HS-27A (cell line): ENCODE measurements at regions not wholly inside any gene's neighbourhood (a gene's known extent, or its start where the extent isn't known, plus 50 kb on each side); places are given as distances from the start of the nearest gene placed in this dataset.

Experiments
- DNase-seq: peaks from one replicate; pipeline ENCODE4 v3.0.0-alpha.2; 2012; ENCODE audit warnings: low read depth, missing footprints

- DNase-seq, result no peak
Observed at GRCh38 chr2:144241801-144242200, 278.1 kb downstream of the ZEB2 start.

- DNase-seq, result no peak
Observed at GRCh38 chr2:144240656-144241339, 279.1 kb downstream of the ZEB2 start.

- no peak for DNase-seq
Observed at GRCh38 chr2:144239726-144240125, 280.2 kb downstream of the ZEB2 start.

DNA sequence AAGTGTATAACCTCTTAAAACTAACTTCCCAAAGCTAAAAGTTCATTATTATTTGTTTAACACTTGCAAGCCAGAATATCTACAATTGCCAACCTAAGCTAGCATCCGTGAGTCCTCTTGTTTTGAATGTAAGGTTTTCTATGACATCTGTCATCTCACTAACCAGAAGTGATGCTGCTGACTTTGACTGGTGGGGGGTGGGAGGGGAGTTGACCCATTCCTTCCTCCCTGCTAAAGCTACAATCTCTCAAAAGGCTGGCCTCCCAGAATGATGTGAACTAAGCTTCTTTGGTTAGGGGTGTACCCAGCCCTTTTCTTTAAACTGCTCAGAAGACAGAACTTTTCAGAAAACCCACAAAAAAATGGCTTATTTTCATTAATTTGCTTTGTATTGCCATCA, 280.6 kb downstream of the ZEB2 start:
- no peak for DNase-seq

DNA sequence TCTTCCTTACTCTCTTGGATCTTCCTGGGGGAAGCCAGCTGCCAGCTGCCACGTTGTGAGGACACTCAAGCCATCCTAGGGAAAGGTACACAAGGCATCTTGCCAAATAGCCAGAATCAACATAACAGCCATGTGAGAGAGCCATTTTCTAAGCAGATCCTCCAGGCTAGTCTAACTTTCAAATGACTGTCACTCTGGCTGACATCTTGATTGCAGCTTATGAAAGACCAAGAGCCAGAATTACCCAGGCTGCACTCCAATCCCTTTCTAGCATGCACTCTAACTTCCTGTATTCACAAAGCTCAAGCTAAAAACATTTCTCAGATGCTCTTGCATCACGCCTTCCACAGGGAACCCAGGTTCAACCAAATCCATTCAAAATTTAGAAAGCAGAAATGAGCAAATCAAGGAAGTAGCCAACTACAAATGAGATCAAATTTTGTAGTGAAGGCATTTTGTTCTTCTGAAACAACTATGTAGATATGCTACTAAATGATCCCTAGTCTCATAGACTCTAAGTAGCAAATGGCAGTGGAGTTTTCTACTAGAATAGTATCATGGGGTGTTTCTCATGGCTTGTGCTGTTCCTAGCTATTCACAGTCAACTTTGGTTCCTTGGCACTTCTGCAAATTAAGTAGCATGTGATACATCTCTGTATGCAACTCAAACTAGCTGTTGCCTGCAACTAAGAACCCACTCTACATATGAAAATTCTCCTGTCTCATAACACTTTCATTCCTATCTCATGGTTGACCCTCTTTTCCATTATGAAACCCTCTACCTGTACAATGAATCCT, 281.9 kb downstream of the ZEB2 start:
- DNase-seq, result no peak

- no peak for DNase-seq
Observed at GRCh38 chr2:144237108-144237507, 282.8 kb downstream of the ZEB2 start.

GRCh38 chr2:144235050-144235449, 284.9 kb downstream of the ZEB2 start:
- DNase-seq, result no peak

DNA sequence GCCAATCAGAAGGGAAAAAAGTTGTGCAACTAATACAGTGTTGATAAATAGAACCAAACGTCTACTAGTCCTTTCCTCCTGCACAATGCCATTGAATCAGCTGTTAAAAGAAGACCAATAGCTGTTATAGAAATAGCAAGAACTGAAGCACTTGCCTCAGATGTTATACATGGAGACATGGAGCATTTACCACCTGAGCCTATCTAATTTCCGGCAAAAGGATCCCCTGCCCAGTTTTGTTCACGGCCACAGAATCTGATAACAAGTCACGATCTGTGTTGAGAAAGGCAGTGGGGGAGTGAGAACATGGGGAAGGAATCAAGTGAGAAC, 285.4 kb downstream of the ZEB2 start:
- DNase-seq, result no peak

- DNase-seq, result no peak
Observed at GRCh38 chr2:144233733-144234541, 286.0 kb downstream of the ZEB2 start.

DNA sequence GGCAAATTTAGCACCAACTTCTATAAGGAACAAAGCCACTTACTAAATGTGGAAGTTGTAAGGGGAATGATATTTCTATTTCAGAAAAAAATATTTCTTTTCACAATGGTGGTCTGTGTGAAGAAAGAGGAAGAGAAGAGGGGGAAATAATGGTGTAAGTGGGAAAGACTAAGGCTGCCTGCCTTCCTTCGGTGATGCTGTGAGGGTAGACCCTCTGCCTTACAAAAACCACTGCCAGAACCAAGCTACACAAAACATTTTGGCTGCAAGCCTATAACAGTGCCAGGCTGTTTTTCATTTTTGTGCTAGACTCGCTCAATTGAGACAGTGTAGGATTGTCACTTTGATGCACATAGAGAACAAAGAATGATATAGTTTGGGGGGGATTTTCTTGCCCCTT, 286.6 kb downstream of the ZEB2 start:
- DNase-seq, result no peak

DNA sequence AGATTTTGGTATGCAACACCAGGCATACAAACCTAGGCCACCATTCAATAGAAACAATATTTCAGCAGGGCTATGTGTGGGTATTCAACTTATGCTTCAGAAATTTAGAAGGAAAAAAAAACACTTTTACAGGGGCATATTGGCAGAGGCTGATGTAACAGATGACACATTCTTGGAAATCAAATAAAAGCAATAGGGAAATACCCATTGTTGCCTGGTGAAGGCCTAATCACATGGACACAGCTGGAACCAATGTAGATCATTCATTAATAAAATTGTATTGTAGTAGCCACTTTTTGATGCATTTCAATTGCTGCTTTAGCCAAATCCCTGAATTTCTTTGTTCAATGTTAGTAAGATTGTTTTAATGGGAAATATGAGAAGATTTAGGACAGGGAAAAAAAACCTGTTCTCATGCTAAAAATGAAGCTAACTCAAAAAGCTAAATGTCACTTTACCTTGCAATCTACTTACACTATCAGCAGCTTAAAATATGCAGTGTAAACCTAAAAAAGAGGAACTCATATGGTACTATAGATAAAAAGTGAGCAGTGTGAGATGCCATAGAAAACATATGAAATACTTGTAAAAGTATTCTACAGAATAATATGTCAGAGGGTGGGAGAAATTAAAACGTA, 289.4 kb downstream of the ZEB2 start:
- peak; percentile 2 for DNase-seq

DNA sequence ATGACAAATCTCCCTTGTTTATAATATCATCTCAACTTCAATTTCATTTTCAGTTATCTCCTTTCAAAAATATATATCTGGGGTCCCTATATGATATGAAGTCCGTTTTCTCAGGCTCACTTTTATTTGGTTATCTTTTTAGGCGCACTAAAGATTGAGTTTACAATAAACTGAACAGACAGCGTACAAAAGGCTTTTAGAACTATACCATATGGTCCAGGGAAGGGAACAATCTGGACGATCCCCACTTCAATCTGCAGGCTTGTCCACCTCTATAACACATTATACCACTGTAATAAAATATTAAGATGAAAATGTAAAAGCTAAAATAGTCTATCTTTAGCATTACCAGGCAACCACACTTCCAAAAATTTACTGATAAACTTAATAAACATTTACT, 289.9 kb downstream of the ZEB2 start:
- no peak for DNase-seq

GRCh38 chr2:144229296-144229695, 290.6 kb downstream of the ZEB2 start:
- DNase-seq, result no peak

DNA sequence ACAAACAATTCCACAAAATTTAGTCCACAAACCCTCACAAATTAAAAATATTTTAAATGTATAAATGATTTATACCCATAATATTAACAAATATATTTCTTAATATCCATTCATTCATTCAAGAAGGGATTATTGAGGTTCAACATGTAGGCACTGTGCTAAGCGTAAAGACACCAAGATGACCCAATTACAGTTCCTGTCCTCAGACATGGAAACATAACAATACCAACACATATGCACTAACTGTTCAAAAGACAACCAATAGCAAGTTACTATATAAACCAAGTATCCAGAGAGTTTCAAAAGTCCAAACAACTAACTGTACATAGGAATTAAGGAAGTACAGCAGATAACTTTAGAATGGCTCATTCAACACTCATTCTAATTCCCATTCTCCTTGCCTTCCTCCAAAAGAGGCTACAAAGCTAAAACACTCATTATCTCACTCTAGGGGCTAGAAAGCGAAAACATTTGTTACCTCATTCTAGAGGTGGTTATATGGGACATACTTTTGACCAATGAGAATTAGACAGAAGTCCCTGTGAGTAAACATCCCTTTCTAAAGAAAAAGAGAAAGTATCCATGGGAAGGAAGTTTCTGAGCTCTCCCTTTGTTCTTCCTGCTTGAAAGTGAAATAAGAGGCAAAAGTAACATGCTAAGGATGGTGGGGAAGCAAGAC, 292.4 kb downstream of the ZEB2 start:
- no peak for DNase-seq

DNA sequence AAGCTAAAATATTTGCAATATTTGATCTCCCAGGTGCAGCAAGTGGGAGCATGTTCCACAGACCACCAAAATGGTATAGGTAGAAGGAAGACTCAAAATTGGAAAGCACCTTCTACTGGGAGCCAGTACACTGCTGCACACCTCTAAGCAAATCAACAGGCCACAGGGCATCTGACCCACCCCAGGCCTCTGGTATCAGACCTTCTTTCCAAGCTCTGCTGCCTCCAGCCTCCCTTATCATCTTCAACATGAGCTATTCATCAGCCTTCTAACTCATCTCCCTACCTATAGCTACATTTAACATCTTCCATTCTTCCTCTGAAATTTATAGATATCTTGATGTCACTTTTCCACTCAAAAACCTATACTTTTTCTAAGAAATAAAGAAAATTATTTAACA, 294.8 kb downstream of the ZEB2 start:
- DNase-seq, result no peak

DNA sequence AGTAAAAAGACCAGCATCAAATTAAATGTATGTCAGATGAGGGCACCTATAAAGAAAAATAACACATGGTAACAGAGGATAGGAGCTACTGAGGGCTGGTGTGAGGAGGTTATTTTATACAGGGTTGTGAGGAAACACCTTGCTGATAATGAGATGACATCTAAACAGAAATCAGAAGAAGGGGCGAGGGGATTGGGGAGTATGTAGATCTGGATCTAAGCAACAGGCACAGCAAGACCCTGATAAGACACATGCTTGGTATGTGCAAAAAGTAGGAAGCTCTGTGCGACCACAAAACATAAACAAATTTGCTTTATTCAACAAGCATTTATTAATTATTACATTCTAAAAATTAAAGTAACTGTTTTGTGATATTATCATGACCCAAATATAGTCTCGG, 295.4 kb downstream of the ZEB2 start:
- DNase-seq, result no peak

DNA sequence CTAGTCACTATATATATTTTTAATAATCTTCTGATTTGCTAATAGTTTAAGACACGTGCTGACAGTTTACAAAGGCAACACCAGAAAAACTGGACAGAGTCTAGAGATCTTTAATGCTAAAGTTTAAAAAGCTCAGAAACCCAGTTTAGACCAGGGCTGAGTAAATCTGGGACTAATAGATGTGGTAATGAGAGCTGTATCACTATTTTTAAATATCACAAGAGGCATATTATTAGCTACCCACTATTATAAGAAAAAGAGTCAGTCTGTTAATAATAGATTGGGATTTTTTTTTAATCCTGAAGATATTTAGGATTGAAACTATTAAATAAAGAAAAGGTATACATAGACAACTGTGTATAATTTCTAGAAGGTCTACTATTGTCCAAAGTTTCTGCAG, 299.9 kb downstream of the ZEB2 start:
- no peak for DNase-seq

DNA sequence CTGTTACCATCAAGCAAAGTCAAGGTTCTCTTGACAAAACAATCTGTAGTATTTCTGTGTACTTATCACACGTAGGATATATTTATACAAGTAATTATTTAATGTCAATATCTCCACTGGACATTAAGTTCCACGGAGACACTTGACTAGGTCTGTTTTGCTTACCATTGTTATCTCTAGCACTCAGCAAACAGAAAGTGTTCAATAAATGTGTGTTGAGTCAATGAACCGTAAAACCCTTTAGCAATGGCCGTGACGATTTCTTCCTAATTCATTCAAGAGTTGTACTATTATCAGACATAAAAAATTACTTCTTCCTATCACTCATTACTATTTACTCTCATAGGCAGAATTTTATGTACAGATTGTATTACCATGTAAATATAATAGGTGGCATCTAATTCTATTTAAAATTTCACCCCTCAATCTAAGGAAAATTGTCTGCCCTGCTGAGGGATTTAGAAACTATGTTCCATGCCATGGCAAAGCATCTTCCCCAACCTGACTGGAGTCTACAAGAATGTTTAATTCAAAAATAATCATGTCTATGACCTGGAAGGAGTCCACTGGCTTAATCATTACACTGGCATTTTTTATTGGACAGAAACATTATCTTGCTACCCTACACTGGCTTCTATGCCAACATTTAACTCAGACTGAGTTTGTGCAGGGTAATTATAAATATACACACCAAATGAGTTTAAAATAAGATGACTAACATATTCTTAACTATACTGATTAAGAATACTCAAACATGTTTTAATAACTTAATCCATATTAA, 301.9 kb downstream of the ZEB2 start:
- no peak for DNase-seq

GRCh38 chr2:144215701-144216675, 303.9 kb downstream of the ZEB2 start:
- DNase-seq, result no peak

- DNase-seq, result no peak
Observed at GRCh38 chr2:144215207-144215606, 304.7 kb downstream of the ZEB2 start.
